HepG2 (cell line): ENCODE measurements at regions not wholly inside any gene's neighbourhood (a gene's known extent, or its start where the extent isn't known, plus 50 kb on each side); places are given as distances from the start of the nearest gene placed in this dataset.

Source experiments
- ATAC-seq: fragments of 200-7000 bp; cut with Tn5 transposase; 3 replicates; pipeline ENCODE4 v1.9.1; 2020; ENCODE audit warnings: mild to moderate bottlenecking, moderate library complexity
- BruUV-seq: library from RNA; stranded (reverse); fragments of 400-500 nt; replicated peaks from 2 replicates; lab custom pipeline; 2021; lab: Mats Ljungman, UMichigan
- CTCF ChIA-PET: fragments of 300-600 bp; formaldehyde crosslinking; extraction: SDS; loops from one replicate; lab custom pipeline; 2021; ENCODE audit warnings: low total read pairs, inconsistent platforms, low intra/inter-chr PET ratio; lab: Yijun Ruan, JAX
- POLR2A ChIA-PET: fragments of 350-600 bp; sonication (Branson Sonifier 250); formaldehyde crosslinking; loops from one replicate; lab custom pipeline; 2020; ENCODE audit warnings: antibody characterized with exemption, inconsistent platforms; lab: Yijun Ruan, JAX
- DNase-seq: peaks from one replicate; pipeline ENCODE4 v3.0.0-alpha.2; 2015; ENCODE audit warnings: low spot score
- FAIRE-seq: peaks from 3 replicates; lab custom pipeline; 2011; peaks lifted over from hg19 to GRCh38; lab: Jason Lieb, UNC
- H2AFZ ChIP-seq: one replicate; pipeline ENCODE4 v1.6.1; 2011; ENCODE audit warnings: low read length, inconsistent platforms
- H3K27ac ChIP-seq: fragments of 300-600 bp; 3 replicates; pipeline ENCODE4 v1.8.0; 2011; ENCODE audit warnings: mixed run types, mild to moderate bottlenecking, mixed read lengths, low read length, inconsistent platforms; ENCODE audit not compliant: insufficient read depth; ENCODE audit errors: extremely low read length
- H3K27me3 ChIP-seq, 2 experiments: fragments of 200-600 bp in 1 of 2; 2 replicates in 1 of 2; 3 replicates in 1 of 2; pipeline versions ENCODE4 v1.6.0 to v1.8.0; 2011; ENCODE audit warnings: low read length in 2 of 2, mild to moderate bottlenecking in 2 of 2, moderate library complexity in 2 of 2, inconsistent platforms in 1 of 2; ENCODE audit not compliant: insufficient read depth in 2 of 2, control insufficient read depth in 1 of 2
- H3K36me3 ChIP-seq, 2 experiments: fragments of 200-600 bp in 1 of 2; replicated peaks in 1 of 2; 2 replicates in 1 of 2; 3 replicates in 1 of 2; pipeline versions ENCODE4 v1.5.1 to v1.8.0; 2011; ENCODE audit warnings: low read length in 2 of 2, inconsistent platforms in 1 of 2; ENCODE audit not compliant: insufficient read depth in 2 of 2, control insufficient read depth in 1 of 2
- H3K4me1 ChIP-seq: 2 replicates; pipeline ENCODE4 v1.5.1; 2012; ENCODE audit warnings: low read length, inconsistent platforms; ENCODE audit not compliant: insufficient read depth
- H3K4me2 ChIP-seq: 2 replicates; pipeline ENCODE4 v1.6.0; 2011; ENCODE audit warnings: low read depth, low read length, inconsistent platforms
- H3K4me3 ChIP-seq, 3 experiments: fragments of 200-600 bp in 1 of 3; sonication (generic), shearing (Covaris generic) in 1 of 3; replicated peaks in 1 of 3; 2 replicates each; pipeline ENCODE4 v1.5.1; 2011 to 2016; ENCODE audit warnings: low read length in 3 of 3, inconsistent platforms in 2 of 3, low read depth in 2 of 3, mild to moderate bottlenecking in 2 of 3, control low read depth in 1 of 3, mixed read lengths in 1 of 3; ENCODE audit not compliant: insufficient read depth in 1 of 3
- H3K79me2 ChIP-seq: one replicate; pipeline ENCODE4 v1.6.1; 2011; ENCODE audit warnings: low read length, inconsistent platforms; ENCODE audit not compliant: insufficient read depth
- H3K9ac ChIP-seq: 2 replicates; pipeline ENCODE4 v1.6.0; 2011; ENCODE audit warnings: mild to moderate bottlenecking, low read depth, low read length, inconsistent platforms; ENCODE audit not compliant: insufficient read depth
- H3K9me3 ChIP-seq: 2 replicates; pipeline ENCODE4 v1.5.1; 2012; ENCODE audit warnings: mild to moderate bottlenecking, low read length
- H4K20me1 ChIP-seq: 2 replicates; pipeline ENCODE4 v1.6.0; 2011; ENCODE audit warnings: inconsistent platforms, mild to moderate bottlenecking, low read length, moderate library complexity; ENCODE audit not compliant: insufficient read depth
- BORCS8-MEF2B ChIP-seq: sonication (generic); formaldehyde crosslinking; IDR thresholded peaks from 2 replicates; pipeline ENCODE4 v1.8.0; 2022; ENCODE audit warnings: mild to moderate bottlenecking, missing genetic modification reagents
- ESRRA ChIP-seq: sonication (generic); formaldehyde crosslinking; IDR thresholded peaks from 2 replicates; pipeline ENCODE4 v1.5.1; 2020; ENCODE audit warnings: mild to moderate bottlenecking, low read depth, missing genetic modification reagents
- HDAC1 ChIP-seq: sonication (generic); formaldehyde crosslinking; IDR thresholded peaks from 2 replicates; pipeline ENCODE4 v1.5.1; 2020; ENCODE audit warnings: mild to moderate bottlenecking, missing genetic modification reagents
- KDM6A ChIP-seq: IDR thresholded peaks from 2 replicates; pipeline ENCODE4 v1.6.1; 2016; ENCODE audit warnings: low read depth
- KLF6 ChIP-seq: IDR thresholded peaks from 2 replicates; pipeline ENCODE4 v1.8.0; 2016; ENCODE audit warnings: missing biosample characterization, missing genetic modification reagents
- SOX5 ChIP-seq: IDR thresholded peaks from 2 replicates; pipeline ENCODE4 v1.6.1; 2016; ENCODE audit warnings: borderline replicate concordance
- ZNF496 ChIP-seq: sonication (generic); formaldehyde crosslinking; IDR thresholded peaks from 2 replicates; pipeline ENCODE4 v1.8.1; 2023; ENCODE audit warnings: mild to moderate bottlenecking, moderate library complexity, missing genetic modification reagents; ENCODE audit not compliant: insufficient replicate concordance
- ZNF720 ChIP-seq: sonication (generic); formaldehyde crosslinking; IDR thresholded peaks from 2 replicates; pipeline ENCODE4 v1.4.0; 2020; ENCODE audit warnings: missing genetic modification reagents
- WGBS: methylation state at CpG from one replicate; pipeline ENCODE4 v1.1.6; 2017; ENCODE audit warnings: low lambda C conversion rate; 5-methylcytosine and 5-hydroxymethylcytosine counted together
- in situ Hi-C: cut with HindIII; loops from 2 replicates; pipeline ENCODE4 v1.10.0; 2017; ENCODE audit warnings: low pct_unique_long_range_greater_than_20kb; ENCODE audit not compliant: extremely low pct_ligation_motif_present
- intact Hi-C: fragments of 100-400 bp; cut with micrococcal nuclease; formaldehyde crosslinking; loops from one replicate; pipeline ENCODE4 v1.10.0; 2022; ENCODE audit not compliant: unreplicated experiment
- TF ChIP-seq, protein P1 (sequence below): IDR thresholded peaks from 2 replicates; pipeline ENCODE4 v1.6.1; 2016; ENCODE audit warnings: low read depth, missing genetic modification reagents, missing compliant biosample characterization
- TF ChIP-seq, protein P2 (sequence below): sonication (generic); formaldehyde crosslinking; IDR thresholded peaks from 2 replicates; pipeline ENCODE4; 2020; ENCODE audit warnings: missing genetic modification reagents, mild to moderate bottlenecking, borderline replicate concordance

DNA sequence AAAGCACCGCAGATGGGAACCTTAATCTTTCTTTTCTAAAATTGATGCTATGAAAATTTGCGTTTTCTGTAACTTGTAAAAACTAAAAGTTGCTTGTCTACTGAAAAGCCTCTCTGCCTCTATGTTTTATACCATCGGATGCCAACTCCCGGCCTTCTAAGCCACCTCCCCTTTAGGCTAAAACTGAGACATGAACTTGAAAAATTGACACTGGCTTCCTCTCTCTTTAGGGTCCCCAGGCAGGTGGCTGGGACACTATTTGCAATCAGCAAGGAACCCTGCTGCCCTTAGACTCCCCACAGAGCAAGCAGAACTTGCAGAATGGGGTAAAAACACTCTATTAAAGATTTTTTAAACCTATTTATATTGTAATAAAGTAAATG, 151.1 kb upstream of the CAMK1G start:
- no peaks in the 10 kb centered on the region; a peak in 1 of 5 replicates for H3K27me3 ChIP-seq
- TF ChIP-seq HDAC1 (CRISPR knock-in tag) = no peak
- no peak for TF ChIP-seq ZNF496 (CRISPR knock-in tag)
- intact Hi-C loops (loop anchor here (10.0 kb wide), 1 partner anchor 228 kb away; no protein-coding TSS in a partner anchor), in situ Hi-C loops (no loop called here)
- DNase-seq (no peak), FAIRE-seq (no peak), ATAC-seq (no peak)
- no peak overlapping the region for H3K9ac ChIP-seq
- POLR2A ChIA-PET = no interaction called here
- no peak overlapping the region for H3K27ac ChIP-seq
- no peak overlapping the region for H3K4me2 ChIP-seq
- H3K9me3 ChIP-seq = no peaks in the 10 kb centered on the region
- H3K4me1 ChIP-seq = no peaks in the 10 kb centered on the region
- CTCF ChIA-PET = no interaction called here
- H3K79me2 ChIP-seq = no peaks in the 10 kb centered on the region
- no peaks in the 10 kb centered on the region for H4K20me1 ChIP-seq
- BruUV-seq = no TSS peak
- 9% methylated on average over 4 of the region's 4 CpGs for WGBS
- no peak overlapping the region for H3K4me3 ChIP-seq
- no peak overlapping the region for H2AFZ ChIP-seq
- H3K36me3 ChIP-seq = no peaks in the 10 kb centered on the region

DNA sequence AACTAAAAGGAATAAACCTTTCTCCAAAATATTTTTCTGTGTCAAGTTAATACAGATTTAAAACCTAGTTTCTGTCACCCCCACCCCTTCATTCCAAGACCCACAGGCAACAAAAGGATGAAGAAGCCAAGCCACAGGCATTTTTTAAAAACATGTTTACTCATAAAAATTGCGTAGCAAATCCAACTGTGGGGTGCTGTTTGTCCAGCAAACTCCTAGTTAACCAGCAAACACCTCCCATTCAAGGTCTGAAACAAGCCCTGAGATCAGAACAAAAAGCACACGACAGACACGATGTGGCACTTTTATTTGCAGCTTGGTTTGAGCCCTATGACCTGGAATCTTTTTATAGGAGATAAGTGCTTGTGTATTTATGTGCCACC, 149.9 kb upstream of the CAMK1G start:
- no peaks in the 10 kb centered on the region for H3K36me3 ChIP-seq
- no TSS peak for BruUV-seq
- DNase-seq (no peak), ATAC-seq (no peak), FAIRE-seq (no peak)
- H3K9ac ChIP-seq = no peak overlapping the region
- H3K4me2 ChIP-seq = no peak overlapping the region
- no peak overlapping the region for H3K4me3 ChIP-seq
- H3K27ac ChIP-seq = no peak overlapping the region
- H2AFZ ChIP-seq = no peak overlapping the region
- in situ Hi-C loops (no loop called here), intact Hi-C loops (loop anchor here (10.0 kb wide), 1 partner anchor 229 kb away; no protein-coding TSS in a partner anchor)
- WGBS = 0% methylated on average over 3 of the region's 3 CpGs
- no peaks in the 10 kb centered on the region for H3K9me3 ChIP-seq
- no peaks in the 10 kb centered on the region for H4K20me1 ChIP-seq
- H3K79me2 ChIP-seq = no peaks in the 10 kb centered on the region
- ChIA-PET POLR2A (no interaction called here), CTCF (no interaction called here)
- H3K4me1 ChIP-seq = no peaks in the 10 kb centered on the region
- H3K27me3 ChIP-seq = no peaks in the 10 kb centered on the region; a peak in 1 of 5 replicates
- TF ChIP-seq BORCS8-MEF2B (CRISPR knock-in tag) (no peak), ZNF720 (CRISPR knock-in tag) (no peak), ESRRA (CRISPR knock-in tag) (no peak), KDM6A (CRISPR knock-in tag) (no peak), KLF6 (no peak), SOX5 (CRISPR knock-in tag) (no peak)
- TF ChIP-seq, protein P1, sequence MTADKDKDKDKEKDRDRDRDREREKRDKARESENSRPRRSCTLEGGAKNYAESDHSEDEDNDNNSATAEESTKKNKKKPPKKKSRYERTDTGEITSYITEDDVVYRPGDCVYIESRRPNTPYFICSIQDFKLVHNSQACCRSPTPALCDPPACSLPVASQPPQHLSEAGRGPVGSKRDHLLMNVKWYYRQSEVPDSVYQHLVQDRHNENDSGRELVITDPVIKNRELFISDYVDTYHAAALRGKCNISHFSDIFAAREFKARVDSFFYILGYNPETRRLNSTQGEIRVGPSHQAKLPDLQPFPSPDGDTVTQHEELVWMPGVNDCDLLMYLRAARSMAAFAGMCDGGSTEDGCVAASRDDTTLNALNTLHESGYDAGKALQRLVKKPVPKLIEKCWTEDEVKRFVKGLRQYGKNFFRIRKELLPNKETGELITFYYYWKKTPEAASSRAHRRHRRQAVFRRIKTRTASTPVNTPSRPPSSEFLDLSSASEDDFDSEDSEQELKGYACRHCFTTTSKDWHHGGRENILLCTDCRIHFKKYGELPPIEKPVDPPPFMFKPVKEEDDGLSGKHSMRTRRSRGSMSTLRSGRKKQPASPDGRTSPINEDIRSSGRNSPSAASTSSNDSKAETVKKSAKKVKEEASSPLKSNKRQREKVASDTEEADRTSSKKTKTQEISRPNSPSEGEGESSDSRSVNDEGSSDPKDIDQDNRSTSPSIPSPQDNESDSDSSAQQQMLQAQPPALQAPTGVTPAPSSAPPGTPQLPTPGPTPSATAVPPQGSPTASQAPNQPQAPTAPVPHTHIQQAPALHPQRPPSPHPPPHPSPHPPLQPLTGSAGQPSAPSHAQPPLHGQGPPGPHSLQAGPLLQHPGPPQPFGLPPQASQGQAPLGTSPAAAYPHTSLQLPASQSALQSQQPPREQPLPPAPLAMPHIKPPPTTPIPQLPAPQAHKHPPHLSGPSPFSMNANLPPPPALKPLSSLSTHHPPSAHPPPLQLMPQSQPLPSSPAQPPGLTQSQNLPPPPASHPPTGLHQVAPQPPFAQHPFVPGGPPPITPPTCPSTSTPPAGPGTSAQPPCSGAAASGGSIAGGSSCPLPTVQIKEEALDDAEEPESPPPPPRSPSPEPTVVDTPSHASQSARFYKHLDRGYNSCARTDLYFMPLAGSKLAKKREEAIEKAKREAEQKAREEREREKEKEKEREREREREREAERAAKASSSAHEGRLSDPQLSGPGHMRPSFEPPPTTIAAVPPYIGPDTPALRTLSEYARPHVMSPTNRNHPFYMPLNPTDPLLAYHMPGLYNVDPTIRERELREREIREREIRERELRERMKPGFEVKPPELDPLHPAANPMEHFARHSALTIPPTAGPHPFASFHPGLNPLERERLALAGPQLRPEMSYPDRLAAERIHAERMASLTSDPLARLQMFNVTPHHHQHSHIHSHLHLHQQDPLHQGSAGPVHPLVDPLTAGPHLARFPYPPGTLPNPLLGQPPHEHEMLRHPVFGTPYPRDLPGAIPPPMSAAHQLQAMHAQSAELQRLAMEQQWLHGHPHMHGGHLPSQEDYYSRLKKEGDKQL (CRISPR knock-in tag) = no peak
- TF ChIP-seq, protein P2, sequence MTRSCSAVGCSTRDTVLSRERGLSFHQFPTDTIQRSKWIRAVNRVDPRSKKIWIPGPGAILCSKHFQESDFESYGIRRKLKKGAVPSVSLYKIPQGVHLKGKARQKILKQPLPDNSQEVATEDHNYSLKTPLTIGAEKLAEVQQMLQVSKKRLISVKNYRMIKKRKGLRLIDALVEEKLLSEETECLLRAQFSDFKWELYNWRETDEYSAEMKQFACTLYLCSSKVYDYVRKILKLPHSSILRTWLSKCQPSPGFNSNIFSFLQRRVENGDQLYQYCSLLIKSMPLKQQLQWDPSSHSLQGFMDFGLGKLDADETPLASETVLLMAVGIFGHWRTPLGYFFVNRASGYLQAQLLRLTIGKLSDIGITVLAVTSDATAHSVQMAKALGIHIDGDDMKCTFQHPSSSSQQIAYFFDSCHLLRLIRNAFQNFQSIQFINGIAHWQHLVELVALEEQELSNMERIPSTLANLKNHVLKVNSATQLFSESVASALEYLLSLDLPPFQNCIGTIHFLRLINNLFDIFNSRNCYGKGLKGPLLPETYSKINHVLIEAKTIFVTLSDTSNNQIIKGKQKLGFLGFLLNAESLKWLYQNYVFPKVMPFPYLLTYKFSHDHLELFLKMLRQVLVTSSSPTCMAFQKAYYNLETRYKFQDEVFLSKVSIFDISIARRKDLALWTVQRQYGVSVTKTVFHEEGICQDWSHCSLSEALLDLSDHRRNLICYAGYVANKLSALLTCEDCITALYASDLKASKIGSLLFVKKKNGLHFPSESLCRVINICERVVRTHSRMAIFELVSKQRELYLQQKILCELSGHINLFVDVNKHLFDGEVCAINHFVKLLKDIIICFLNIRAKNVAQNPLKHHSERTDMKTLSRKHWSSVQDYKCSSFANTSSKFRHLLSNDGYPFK = no peak
